ENCODE measurements at regions not wholly inside any gene's neighbourhood (a gene's known extent, or its start where the extent isn't known, plus 50 kb on each side); places are given as distances from the start of the nearest gene placed in this dataset.

DNA sequence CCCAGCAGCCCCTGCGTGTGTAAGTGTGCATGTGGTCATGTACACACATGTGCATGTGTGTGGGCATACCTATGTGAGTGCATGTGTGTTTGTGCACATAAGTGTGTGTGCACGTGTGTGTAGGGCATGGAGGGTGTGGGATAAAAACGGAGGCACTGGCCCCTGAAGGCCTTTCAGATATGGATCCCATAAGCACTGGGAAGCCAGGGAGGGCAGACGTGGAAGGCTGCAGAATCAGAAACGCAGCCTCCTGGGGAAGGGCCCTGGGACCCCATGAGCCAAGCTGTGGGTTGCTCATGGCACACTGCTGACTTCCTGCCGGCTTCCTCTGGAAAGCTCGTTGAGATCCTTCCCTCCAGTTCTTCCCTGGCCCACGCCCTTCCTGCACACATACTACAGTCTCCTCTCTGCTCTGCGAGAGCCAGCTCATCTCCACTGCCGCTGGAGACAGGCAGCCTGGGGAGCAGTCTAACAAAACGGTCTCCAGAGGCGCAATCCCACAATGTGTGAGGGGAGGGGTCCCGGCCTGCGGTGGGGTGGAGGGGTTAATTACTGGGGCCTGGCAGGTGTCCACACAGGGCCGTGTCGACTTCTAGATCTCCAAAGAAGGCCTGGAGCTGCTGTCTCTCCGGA lies 435.2 kb upstream of the B3GAT1 start (continued):
- TF ChIP-seq, protein P1, sequence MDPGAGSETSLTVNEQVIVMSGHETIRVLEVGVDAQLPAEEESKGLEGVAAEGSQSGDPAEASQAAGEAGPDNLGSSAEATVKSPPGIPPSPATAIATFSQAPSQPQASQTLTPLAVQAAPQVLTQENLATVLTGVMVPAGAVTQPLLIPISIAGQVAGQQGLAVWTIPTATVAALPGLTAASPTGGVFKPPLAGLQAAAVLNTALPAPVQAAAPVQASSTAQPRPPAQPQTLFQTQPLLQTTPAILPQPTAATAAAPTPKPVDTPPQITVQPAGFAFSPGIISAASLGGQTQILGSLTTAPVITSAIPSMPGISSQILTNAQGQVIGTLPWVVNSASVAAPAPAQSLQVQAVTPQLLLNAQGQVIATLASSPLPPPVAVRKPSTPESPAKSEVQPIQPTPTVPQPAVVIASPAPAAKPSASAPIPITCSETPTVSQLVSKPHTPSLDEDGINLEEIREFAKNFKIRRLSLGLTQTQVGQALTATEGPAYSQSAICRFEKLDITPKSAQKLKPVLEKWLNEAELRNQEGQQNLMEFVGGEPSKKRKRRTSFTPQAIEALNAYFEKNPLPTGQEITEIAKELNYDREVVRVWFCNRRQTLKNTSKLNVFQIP (CRISPR knock-in tag; IDR thresholded peaks at IDR 0.05; ENCODE audit: borderline replicate concordance, low read depth): no peak
- TF ChIP-seq, protein P2, sequence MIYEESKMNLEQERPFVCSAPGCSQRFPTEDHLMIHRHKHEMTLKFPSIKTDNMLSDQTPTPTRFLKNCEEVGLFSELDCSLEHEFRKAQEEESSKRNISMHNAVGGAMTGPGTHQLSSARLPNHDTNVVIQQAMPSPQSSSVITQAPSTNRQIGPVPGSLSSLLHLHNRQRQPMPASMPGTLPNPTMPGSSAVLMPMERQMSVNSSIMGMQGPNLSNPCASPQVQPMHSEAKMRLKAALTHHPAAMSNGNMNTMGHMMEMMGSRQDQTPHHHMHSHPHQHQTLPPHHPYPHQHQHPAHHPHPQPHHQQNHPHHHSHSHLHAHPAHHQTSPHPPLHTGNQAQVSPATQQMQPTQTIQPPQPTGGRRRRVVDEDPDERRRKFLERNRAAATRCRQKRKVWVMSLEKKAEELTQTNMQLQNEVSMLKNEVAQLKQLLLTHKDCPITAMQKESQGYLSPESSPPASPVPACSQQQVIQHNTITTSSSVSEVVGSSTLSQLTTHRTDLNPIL (CRISPR knock-in tag; IDR thresholded peaks at IDR 0.05; ENCODE audit: low read depth): no peak
- TF ChIP-seq ZNF565 (CRISPR knock-in tag; conservative IDR thresholded peaks at IDR 0.05; ENCODE audit: low read depth) (no peak), GLIS3 (CRISPR knock-in tag; IDR thresholded peaks at IDR 0.05) (no peak), BACH2 (CRISPR knock-in tag; IDR thresholded peaks at IDR 0.05; ENCODE audit: borderline replicate concordance) (no peak)

DNA sequence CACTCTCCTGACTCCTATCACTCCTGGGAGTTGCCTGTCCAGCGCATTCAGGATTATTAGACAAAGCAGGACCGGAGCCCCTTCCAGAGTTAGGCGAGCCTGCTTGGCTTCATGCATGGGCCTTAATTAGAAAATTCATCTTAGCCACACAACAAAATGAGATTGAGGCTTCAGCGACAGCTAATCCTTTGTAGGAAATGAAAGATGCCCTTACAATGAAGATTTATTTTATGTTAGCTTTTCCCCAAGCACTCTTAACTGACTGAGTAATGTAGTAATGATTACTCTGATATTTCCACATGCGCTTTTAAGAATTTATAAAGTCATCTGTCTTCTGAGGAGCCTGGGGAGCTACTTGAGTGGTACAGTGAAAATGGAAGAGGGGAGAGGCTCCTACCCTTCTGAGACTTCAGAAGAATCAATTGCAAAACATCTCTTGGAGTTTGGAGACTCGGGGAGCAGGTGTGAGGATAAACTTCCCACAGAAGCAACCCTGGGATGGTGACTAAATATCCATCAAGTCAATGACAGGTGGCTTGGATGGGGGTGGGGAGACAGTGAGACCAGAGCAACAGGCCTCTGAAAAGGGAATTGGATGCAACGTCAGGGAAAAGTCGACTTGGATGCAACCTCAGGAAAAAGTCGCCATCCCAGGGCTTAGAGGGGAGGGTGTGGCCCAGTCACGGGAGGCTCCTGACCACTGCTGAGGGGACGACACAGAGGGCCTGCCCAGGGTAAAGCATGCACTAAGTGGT lies 434.5 kb upstream of the B3GAT1 start:
- no peak for ATAC-seq
- no peak for TF ChIP-seq ZFP30 (CRISPR knock-in tag; IDR thresholded peaks at IDR 0.05)
- TF ChIP-seq TOX (CRISPR knock-in tag; IDR thresholded peaks at IDR 0.05; ENCODE audit: borderline replicate concordance): no peak
- TF ChIP-seq ISL1 (CRISPR knock-in tag; IDR thresholded peaks at IDR 0.05): no peak
- no peak for TF ChIP-seq ZFP3 (CRISPR knock-in tag; IDR thresholded peaks at IDR 0.05)
- no peak for TF ChIP-seq ARNTL (CRISPR knock-in tag; IDR thresholded peaks at IDR 0.05; ENCODE audit: borderline replicate concordance, low read depth)
- TF ChIP-seq, protein P3, sequence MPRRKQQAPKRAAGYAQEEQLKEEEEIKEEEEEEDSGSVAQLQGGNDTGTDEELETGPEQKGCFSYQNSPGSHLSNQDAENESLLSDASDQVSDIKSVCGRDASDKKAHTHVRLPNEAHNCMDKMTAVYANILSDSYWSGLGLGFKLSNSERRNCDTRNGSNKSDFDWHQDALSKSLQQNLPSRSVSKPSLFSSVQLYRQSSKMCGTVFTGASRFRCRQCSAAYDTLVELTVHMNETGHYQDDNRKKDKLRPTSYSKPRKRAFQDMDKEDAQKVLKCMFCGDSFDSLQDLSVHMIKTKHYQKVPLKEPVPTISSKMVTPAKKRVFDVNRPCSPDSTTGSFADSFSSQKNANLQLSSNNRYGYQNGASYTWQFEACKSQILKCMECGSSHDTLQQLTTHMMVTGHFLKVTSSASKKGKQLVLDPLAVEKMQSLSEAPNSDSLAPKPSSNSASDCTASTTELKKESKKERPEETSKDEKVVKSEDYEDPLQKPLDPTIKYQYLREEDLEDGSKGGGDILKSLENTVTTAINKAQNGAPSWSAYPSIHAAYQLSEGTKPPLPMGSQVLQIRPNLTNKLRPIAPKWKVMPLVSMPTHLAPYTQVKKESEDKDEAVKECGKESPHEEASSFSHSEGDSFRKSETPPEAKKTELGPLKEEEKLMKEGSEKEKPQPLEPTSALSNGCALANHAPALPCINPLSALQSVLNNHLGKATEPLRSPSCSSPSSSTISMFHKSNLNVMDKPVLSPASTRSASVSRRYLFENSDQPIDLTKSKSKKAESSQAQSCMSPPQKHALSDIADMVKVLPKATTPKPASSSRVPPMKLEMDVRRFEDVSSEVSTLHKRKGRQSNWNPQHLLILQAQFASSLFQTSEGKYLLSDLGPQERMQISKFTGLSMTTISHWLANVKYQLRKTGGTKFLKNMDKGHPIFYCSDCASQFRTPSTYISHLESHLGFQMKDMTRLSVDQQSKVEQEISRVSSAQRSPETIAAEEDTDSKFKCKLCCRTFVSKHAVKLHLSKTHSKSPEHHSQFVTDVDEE (CRISPR knock-in tag; IDR thresholded peaks at IDR 0.05): no peak
- no peak for TF ChIP-seq ZNF8 (CRISPR knock-in tag; IDR thresholded peaks at IDR 0.05)
- no peak for TF ChIP-seq ESRRG (CRISPR knock-in tag; IDR thresholded peaks at IDR 0.05)
- TF ChIP-seq TCF4 (CRISPR knock-in tag; IDR thresholded peaks at IDR 0.05; ENCODE audit: borderline replicate concordance): no peak
- no peak for TF ChIP-seq CSDC2 (CRISPR knock-in tag; IDR thresholded peaks at IDR 0.05)
- no peak for TF ChIP-seq RARB (CRISPR knock-in tag; IDR thresholded peaks at IDR 0.05)

DNA sequence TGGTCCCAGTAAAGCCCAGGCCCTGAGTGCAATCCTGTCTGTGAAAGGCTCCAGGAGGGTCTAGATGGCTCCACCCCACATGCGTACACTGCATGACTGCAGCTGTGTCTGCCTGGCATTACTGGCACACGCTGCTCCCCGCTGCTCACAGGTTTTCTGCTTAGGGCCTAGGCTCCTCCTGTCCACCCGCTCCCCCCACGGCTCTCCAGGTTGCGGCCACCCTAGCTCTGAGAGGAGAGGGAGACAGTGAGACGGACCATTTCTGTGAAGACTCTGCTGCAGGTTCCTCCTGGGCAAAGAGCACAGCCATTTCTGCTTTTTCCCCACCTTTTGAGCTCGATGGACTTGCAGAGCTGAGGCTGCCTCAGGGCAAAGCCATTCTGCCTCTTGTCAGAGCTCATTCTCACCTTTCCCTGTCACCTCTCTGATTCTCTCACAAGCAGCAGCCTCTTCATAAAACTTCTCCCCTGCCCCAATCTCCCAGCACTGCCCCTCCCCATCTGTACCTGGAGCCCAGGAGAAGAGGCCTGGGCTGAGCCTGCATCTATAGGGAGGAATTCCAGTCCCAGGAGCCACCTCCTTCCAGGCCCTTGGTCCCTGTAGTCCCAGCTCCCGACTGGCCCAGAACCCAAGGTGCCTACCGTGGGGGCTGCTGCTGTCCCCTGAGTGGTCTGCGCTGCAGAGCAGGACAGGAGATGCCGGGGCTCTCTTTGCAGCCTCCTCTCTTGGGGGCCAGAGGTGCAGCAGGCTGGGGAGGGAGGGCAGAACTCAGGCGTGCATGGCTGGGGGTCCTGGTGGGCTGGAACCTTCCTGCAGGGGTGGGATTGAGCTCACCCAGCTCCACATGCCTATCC lies 433.7 kb upstream of the B3GAT1 start:
- TF ChIP-seq ZNF565 (CRISPR knock-in tag; conservative IDR thresholded peaks at IDR 0.05; ENCODE audit: low read depth): no peak
- TF ChIP-seq, protein P1 (CRISPR knock-in tag; IDR thresholded peaks at IDR 0.05; ENCODE audit: borderline replicate concordance, low read depth): no peak
- TF ChIP-seq ZC3H10 (CRISPR knock-in tag; IDR thresholded peaks at IDR 0.05): no peak
- TF ChIP-seq ESRRG (CRISPR knock-in tag; IDR thresholded peaks at IDR 0.05): no peak
- no peak for TF ChIP-seq SNAI2 (CRISPR knock-in tag; IDR thresholded peaks at IDR 0.05)
- TF ChIP-seq, protein P4, sequence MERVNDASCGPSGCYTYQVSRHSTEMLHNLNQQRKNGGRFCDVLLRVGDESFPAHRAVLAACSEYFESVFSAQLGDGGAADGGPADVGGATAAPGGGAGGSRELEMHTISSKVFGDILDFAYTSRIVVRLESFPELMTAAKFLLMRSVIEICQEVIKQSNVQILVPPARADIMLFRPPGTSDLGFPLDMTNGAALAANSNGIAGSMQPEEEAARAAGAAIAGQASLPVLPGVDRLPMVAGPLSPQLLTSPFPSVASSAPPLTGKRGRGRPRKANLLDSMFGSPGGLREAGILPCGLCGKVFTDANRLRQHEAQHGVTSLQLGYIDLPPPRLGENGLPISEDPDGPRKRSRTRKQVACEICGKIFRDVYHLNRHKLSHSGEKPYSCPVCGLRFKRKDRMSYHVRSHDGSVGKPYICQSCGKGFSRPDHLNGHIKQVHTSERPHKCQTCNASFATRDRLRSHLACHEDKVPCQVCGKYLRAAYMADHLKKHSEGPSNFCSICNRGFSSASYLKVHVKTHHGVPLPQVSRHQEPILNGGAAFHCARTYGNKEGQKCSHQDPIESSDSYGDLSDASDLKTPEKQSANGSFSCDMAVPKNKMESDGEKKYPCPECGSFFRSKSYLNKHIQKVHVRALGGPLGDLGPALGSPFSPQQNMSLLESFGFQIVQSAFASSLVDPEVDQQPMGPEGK (CRISPR knock-in tag; IDR thresholded peaks at IDR 0.05; ENCODE audit: borderline replicate concordance): no peak
- TF ChIP-seq CSDC2 (CRISPR knock-in tag; IDR thresholded peaks at IDR 0.05): no peak
- TF ChIP-seq PPARA (CRISPR knock-in tag; IDR thresholded peaks at IDR 0.05; ENCODE audit: borderline replicate concordance): no peak
- TF ChIP-seq ZNF8 (CRISPR knock-in tag; IDR thresholded peaks at IDR 0.05): no peak
- no peak for TF ChIP-seq BACH2 (CRISPR knock-in tag; IDR thresholded peaks at IDR 0.05; ENCODE audit: borderline replicate concordance)
- TF ChIP-seq ISL1 (CRISPR knock-in tag; IDR thresholded peaks at IDR 0.05): no peak
- TF ChIP-seq GLIS3 (CRISPR knock-in tag; IDR thresholded peaks at IDR 0.05): no peak
- no peak for TF ChIP-seq ARNTL (CRISPR knock-in tag; IDR thresholded peaks at IDR 0.05; ENCODE audit: borderline replicate concordance, low read depth)
- TF ChIP-seq ZFP30 (CRISPR knock-in tag; IDR thresholded peaks at IDR 0.05): no peak
- TF ChIP-seq TCF4 (CRISPR knock-in tag; IDR thresholded peaks at IDR 0.05; ENCODE audit: borderline replicate concordance): no peak
- no peak for TF ChIP-seq OSR1 (CRISPR knock-in tag; IDR thresholded peaks at IDR 0.05)
- no peak for TF ChIP-seq TOX (CRISPR knock-in tag; IDR thresholded peaks at IDR 0.05; ENCODE audit: borderline replicate concordance)
- TF ChIP-seq, protein P3 (CRISPR knock-in tag; IDR thresholded peaks at IDR 0.05): no peak
- TF ChIP-seq ZNF70 (CRISPR knock-in tag; IDR thresholded peaks at IDR 0.05): no peak
- no peak for ATAC-seq
